K562 (cell line): ENCODE measurements at regions not wholly inside any gene's neighbourhood (a gene's known extent, or its start where the extent isn't known, plus 50 kb on each side); places are given as distances from the start of the nearest gene placed in this dataset.

Source experiments
- ATAC-seq: fragments of 200-7000 bp; cut with Tn5 transposase; 3 replicates; pipeline ENCODE4 v1.9.1; 2020; ENCODE audit warnings: moderate library complexity
- BruUV-seq: library from RNA; stranded (reverse); fragments of 400-500 nt; replicated peaks from 2 replicates; lab custom pipeline; 2021; lab: Mats Ljungman, UMichigan
- CTCF ChIA-PET: fragments of 300-600 bp; formaldehyde crosslinking; extraction: SDS; loops from one replicate; lab custom pipeline; 2021; ENCODE audit warnings: low intra/inter-chr PET ratio; lab: Yijun Ruan, JAX
- POLR2A ChIA-PET: fragments of 300-600, 350-650 bp; sonication (Branson Sonifier 250); formaldehyde crosslinking; extraction: SDS; loops from one replicate; lab custom pipeline; 2021; ENCODE audit warnings: antibody characterized with exemption, inconsistent platforms; lab: Yijun Ruan, JAX
- DNase-seq, 4 experiments: peaks; one replicate each; pipeline versions ENCODE4 v3.0.0 to v3.0.0-alpha.2; 2011 to 2018; ENCODE audit warnings: low spot score in 3 of 4, mixed read lengths in 3 of 4; ENCODE audit errors: extremely low read depth in 1 of 4
- FAIRE-seq: peaks from 2 replicates; lab custom pipeline; 2011; peaks lifted over from hg19 to GRCh38; lab: Jason Lieb, UNC
- H2AFZ ChIP-seq: 2 replicates; pipeline ENCODE4 v1.6.0; 2011; ENCODE audit warnings: low read depth, low read length, control low read depth, inconsistent platforms
- H3K27ac ChIP-seq: fragments of 200-600 bp; 3 replicates; pipeline ENCODE4 v1.8.0; 2011; ENCODE audit warnings: low read depth, mild to moderate bottlenecking, control low read depth, inconsistent platforms, low read length, moderate library complexity, mixed read lengths; ENCODE audit errors: extremely low read depth
- H3K27me3 ChIP-seq, 2 experiments: fragments of 300-600 bp in 1 of 2; 2 replicates in 1 of 2; 3 replicates in 1 of 2; pipeline versions ENCODE4 v1.6.0 to v1.8.0; 2011; ENCODE audit warnings: inconsistent platforms in 2 of 2, low read length in 2 of 2, mild to moderate bottlenecking in 1 of 2, mixed read lengths in 1 of 2, moderate library complexity in 1 of 2; ENCODE audit not compliant: control insufficient read depth in 2 of 2, insufficient read depth in 2 of 2
- H3K36me3 ChIP-seq: fragments of 300-600 bp; 3 replicates; pipeline ENCODE4 v1.8.0; 2011; ENCODE audit warnings: mild to moderate bottlenecking, low read length, inconsistent platforms; ENCODE audit not compliant: control insufficient read depth, insufficient read depth
- H3K4me1 ChIP-seq, 2 experiments: fragments of 200-600 bp in 1 of 2; replicated peaks in 1 of 2; 2 replicates in 1 of 2; 3 replicates in 1 of 2; pipeline versions ENCODE4 v1.5.1 to v1.8.0; 2011; ENCODE audit warnings: inconsistent platforms in 2 of 2, low read length in 2 of 2, mild to moderate bottlenecking in 1 of 2, mixed read lengths in 1 of 2, moderate library complexity in 1 of 2; ENCODE audit not compliant: control insufficient read depth in 2 of 2, insufficient read depth in 2 of 2
- H3K4me2 ChIP-seq: 2 replicates; pipeline ENCODE4 v1.6.1; 2011; ENCODE audit warnings: low read length, control low read depth, inconsistent platforms, mixed read lengths; ENCODE audit not compliant: insufficient read depth
- H3K4me3 ChIP-seq: fragments of 200-600 bp; sonication (generic), shearing (Covaris generic); 2 replicates; pipeline ENCODE4 v1.5.1; 2016; ENCODE audit warnings: control low read depth, inconsistent platforms
- H3K79me2 ChIP-seq: fragments of 200-600 bp; 3 replicates; pipeline ENCODE4 v1.8.0; 2011; ENCODE audit warnings: low read length, inconsistent platforms; ENCODE audit not compliant: control insufficient read depth, insufficient read depth
- H3K9ac ChIP-seq, 2 experiments: 2 replicates each; pipeline versions ENCODE4 v1.6.0 to v1.6.1; 2011; ENCODE audit warnings: low read depth in 2 of 2, low read length in 2 of 2, control low read depth in 1 of 2, inconsistent platforms in 1 of 2, mild to moderate bottlenecking in 1 of 2, mixed read lengths in 1 of 2; ENCODE audit not compliant: insufficient read depth in 1 of 2
- H3K9me1 ChIP-seq: one replicate; pipeline ENCODE4 v1.6.0; 2011; ENCODE audit warnings: inconsistent platforms, mild to moderate bottlenecking, low read length, moderate library complexity; ENCODE audit not compliant: control insufficient read depth, insufficient read depth
- H3K9me3 ChIP-seq: replicated peaks from 2 replicates; pipeline ENCODE4 v1.5.1; 2011; ENCODE audit warnings: low read depth, low read length, inconsistent platforms; ENCODE audit not compliant: control insufficient read depth, insufficient read depth
- H4K20me1 ChIP-seq: replicated peaks from 2 replicates; pipeline ENCODE4 v1.6.1; 2011; ENCODE audit warnings: low read length, inconsistent platforms, mixed read lengths; ENCODE audit not compliant: control insufficient read depth, insufficient read depth
- MGA ChIP-seq: fragments of 450-650 bp; IDR thresholded peaks from 2 replicates; pipeline ENCODE4 v1.6.1; 2016; ENCODE audit warnings: mild to moderate bottlenecking, moderate library complexity
- NFXL1 ChIP-seq: fragments of 450-650 bp; formaldehyde crosslinking; IDR thresholded peaks from 2 replicates; pipeline ENCODE4 v1.4.0; 2021; ENCODE audit warnings: mild to moderate bottlenecking
- RBFOX2 ChIP-seq: fragments of 200-400 bp; formaldehyde crosslinking; IDR thresholded peaks from 2 replicates; pipeline ENCODE4 v1.6.1; 2017; ENCODE audit warnings: low read depth, mild to moderate bottlenecking, low read length, moderate library complexity
- RBM14 ChIP-seq: fragments of 200-400 bp; formaldehyde crosslinking; IDR thresholded peaks from 2 replicates; pipeline ENCODE4 v1.6.1; 2018; ENCODE audit warnings: low read depth, mild to moderate bottlenecking, low read length, moderate library complexity, borderline replicate concordance; ENCODE audit not compliant: insufficient read depth
- SP1 ChIP-seq: sonication (generic); formaldehyde crosslinking; IDR thresholded peaks from 2 replicates; pipeline ENCODE4 v1.8.1; 2022; ENCODE audit warnings: mild to moderate bottlenecking, missing genetic modification reagents
- ZBTB12 ChIP-seq: fragments of 250-450 bp; sonication (Bioruptor Pico); IDR thresholded peaks from 2 replicates; pipeline ENCODE4 v1.4.0; 2020
- ZNF263 ChIP-seq: sonication (generic); formaldehyde crosslinking; IDR thresholded peaks from 2 replicates; pipeline ENCODE4 v1.8.0; 2022; ENCODE audit warnings: mild to moderate bottlenecking, missing genetic modification reagents, borderline replicate concordance
- WGBS: fragments of 100-300 bp; shearing (Covaris generic); methylation state at CpG from one replicate; pipeline ENCODE4 v1.1.6; 2016; ENCODE audit warnings: low coverage, mixed read lengths; ENCODE audit not compliant: insufficient coverage; ENCODE audit errors: missing lambda C conversion rate; 5-methylcytosine and 5-hydroxymethylcytosine counted together
- in situ Hi-C: fragments of 300-500 bp; cut with MboI; formaldehyde crosslinking; loops from 4 replicates; pipeline ENCODE4 v1.15.0; 2018; ENCODE audit warnings: inconsistent platforms, mixed read lengths
- intact Hi-C: fragments of 100-400 bp; cut with micrococcal nuclease; formaldehyde crosslinking; loops from 2 replicates; pipeline ENCODE4 v1.14.2; 2022

- ChIA-PET POLR2A (no interaction called here), CTCF (no interaction called here)
- FAIRE-seq (no peak), DNase-seq (no peak), ATAC-seq (no peak)
- Histone ChIP-seq H3K9ac (no peak overlapping the region), H4K20me1 (no peaks in the 10 kb centered on the region), H3K9me3 (no peaks in the 10 kb centered on the region; the same call in 1 of the 2 replicates), H3K27ac (no peak overlapping the region), H3K4me1 (no peaks in the 10 kb centered on the region), H3K9me1 (no peaks in the 10 kb centered on the region), H3K4me3 (no peak overlapping the region), H3K27me3 (no peaks in the 10 kb centered on the region), H3K4me2 (no peak overlapping the region), H3K79me2 (no peaks in the 10 kb centered on the region), H3K36me3 (no peaks in the 10 kb centered on the region), H2AFZ (no peak overlapping the region)
- no TSS peak for BruUV-seq
- intact Hi-C loops: no loop called here
- WGBS: 0% methylated on average over 4 of the region's 4 CpGs
- in situ Hi-C loops: no loop called here
- TF ChIP-seq ZBTB12 (CRISPR knock-in tag) (no peak), RBM14 (no peak), NFXL1 (CRISPR knock-in tag) (no peak), MGA (no peak), ZNF263 (CRISPR knock-in tag) (no peak), SP1 (CRISPR knock-in tag) (no peak), RBFOX2 (no peak)
These were observed 178.1 kb upstream of the VEGFC start for GRCh38 chr4:176970853-176971252.
